Astrocyte of the spinal cord (primary cell): ENCODE measurements at regions not wholly inside any gene's neighbourhood (a gene's known extent, or its start where the extent isn't known, plus 50 kb on each side); places are given as distances from the start of the nearest gene placed in this dataset.

Source experiments
- DNase-seq: peaks from one replicate; pipeline ENCODE4 v3.0.0; 2011; ENCODE audit warnings: low read depth, low spot score
- H3K4me3 ChIP-seq: 2 replicates; pipeline ENCODE4 v1.5.1; 2011; ENCODE audit warnings: low read depth, mild to moderate bottlenecking, low read length, moderate library complexity
- in situ Hi-C: cut with HindIII; loops from 2 replicates; pipeline ENCODE4 v1.10.0; 2017; ENCODE audit warnings: low sequenced_read_pairs
- TF ChIP-seq, protein P1 (sequence below): IDR thresholded peaks from 2 replicates; pipeline ENCODE4 v1.5.1; 2012; ENCODE audit warnings: low read depth, mild to moderate bottlenecking, low read length, inconsistent platforms

DNA sequence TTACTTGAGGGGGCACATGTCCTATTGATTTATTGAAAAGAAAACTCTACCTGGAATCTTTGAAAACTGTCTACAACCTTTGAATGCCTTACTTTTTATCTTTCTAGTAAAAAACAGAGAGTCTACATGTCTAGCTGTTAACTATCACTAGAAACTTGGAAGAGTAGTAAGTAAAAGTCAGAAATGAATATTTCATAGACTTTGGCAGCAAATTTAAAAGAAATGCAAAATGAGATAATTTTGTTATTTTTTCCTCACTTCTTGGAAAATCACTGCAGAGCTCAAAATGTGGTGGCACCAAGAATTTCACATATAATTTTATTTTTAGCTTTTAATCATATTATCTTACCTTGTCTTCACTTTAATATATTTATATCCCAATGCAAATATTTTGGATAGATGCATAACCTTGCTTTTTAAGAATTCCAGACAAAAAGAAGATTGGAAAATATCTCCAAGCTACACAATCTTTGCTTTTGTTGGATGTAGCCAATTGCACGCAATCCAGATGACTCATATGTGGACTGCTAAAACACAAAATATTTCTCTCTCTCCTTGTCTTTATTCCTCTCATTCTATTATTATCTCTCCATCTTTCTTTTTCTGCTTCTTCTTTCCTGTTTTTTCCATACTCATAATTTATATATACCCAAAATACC lies 92.2 kb upstream of the DSEL start:
- TF ChIP-seq, protein P1, sequence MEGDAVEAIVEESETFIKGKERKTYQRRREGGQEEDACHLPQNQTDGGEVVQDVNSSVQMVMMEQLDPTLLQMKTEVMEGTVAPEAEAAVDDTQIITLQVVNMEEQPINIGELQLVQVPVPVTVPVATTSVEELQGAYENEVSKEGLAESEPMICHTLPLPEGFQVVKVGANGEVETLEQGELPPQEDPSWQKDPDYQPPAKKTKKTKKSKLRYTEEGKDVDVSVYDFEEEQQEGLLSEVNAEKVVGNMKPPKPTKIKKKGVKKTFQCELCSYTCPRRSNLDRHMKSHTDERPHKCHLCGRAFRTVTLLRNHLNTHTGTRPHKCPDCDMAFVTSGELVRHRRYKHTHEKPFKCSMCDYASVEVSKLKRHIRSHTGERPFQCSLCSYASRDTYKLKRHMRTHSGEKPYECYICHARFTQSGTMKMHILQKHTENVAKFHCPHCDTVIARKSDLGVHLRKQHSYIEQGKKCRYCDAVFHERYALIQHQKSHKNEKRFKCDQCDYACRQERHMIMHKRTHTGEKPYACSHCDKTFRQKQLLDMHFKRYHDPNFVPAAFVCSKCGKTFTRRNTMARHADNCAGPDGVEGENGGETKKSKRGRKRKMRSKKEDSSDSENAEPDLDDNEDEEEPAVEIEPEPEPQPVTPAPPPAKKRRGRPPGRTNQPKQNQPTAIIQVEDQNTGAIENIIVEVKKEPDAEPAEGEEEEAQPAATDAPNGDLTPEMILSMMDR: no peak
- DNase-seq: peak; percentile 54
- no peak overlapping the region for H3K4me3 ChIP-seq
- in situ Hi-C loops: no loop called here

DNA sequence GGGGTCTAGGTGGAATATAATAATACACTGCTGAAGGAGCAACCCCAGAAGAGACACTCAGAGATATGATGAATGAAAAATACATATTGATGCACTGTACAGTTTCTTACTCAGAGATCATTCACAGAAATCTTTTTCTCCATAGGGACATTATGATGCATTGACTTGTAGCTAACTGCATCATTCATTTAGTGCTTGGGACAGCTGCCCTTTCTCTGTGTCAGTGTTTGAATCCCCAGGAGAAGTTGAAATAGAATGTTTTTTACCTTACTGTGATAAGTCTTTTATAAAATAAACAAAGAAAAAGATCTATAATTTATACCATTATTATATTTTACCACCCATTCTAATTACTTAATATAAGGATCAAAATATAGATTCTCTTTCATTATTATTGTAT lies 91.7 kb upstream of the DSEL start:
- no peak for DNase-seq
- TF ChIP-seq, protein P1: no peak
- no peak overlapping the region for H3K4me3 ChIP-seq
- in situ Hi-C loops: no loop called here

DNA sequence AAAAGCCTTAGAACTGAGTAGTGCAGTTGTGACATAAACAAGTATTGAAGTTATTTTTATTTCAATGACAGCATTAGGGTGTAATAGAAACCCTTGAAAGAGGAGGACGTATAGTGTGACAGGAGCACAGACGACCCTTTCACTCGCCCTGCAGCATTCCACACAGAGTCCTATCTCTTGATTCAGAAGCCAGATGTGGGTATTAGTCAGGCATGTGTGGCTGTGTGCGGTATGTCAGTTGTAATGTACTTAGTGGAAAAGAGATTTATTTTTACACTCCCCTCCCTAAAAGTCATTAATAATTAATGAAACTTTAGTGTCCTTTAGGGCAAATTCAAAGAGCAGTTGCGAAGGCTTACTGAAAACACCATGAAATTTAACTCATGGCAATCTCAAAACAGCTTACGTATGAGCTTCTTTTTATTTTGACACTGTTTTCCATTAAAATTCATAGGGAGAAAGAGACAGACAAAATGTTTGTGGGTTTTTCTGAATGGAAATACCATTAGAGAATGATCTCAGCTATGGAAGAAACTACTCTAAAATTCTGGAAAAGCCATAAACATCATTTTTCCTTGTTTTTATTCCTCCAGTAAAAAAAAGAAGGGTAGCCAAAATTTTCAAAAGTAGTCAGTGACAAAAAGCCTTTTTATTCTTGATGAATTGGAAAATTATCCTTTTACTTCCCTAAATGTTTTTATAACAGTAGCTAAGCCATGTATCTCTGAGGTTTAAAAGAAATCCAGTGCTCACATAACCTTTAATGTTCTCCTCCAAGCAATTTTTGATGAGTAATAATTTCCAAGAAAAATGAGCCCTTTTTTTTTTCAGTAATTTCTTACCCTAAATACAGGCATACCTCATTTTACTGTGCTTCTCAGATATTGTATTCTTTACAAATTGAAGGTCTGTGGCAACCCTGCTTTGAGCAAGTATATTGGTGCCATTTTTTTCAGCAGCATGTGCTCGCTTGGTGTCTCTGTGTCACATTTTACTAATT lies 84.0 kb upstream of the DSEL start:
- DNase-seq: peak; percentile 69
- TF ChIP-seq, protein P1: no peak
- no peak overlapping the region for H3K4me3 ChIP-seq
- in situ Hi-C loops: no loop called here

DNA sequence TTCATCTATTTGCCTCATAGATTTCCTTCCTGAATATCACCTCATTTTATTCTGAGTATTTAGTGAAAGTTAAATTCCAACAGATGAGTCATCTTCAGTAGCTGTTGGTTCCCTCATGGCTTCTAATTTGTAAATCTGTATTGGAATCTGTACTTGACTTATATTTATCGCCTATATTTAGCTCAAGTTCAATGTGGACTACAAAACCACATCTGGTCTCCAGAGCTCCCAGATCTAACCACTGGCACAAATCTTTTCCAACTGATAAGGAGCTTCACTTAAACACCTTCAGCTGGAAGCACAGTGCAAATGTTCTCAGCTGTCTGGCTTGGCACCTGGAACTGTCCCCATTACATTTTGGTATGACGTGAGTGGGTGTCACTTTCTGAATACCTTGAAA lies 82.8 kb upstream of the DSEL start:
- in situ Hi-C loops: no loop called here

DNA sequence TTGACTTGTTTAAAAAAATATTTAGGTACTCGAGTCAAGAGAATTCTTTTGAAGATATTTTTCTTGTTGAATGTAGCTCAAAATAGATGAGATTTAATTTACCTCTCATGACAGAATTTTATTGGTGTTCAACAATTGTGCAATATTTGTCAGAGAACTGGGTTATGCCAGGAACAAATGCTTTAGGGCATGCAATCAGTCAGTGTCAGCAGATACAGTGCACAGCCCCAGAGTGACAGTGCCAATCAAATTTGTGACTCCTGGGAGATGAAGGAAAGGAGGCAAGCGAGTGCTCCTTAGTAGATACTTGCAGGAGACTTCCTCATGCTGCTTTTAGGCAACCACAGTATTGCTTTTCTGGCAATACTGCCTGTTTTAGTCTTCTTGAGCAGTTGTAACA lies 81.2 kb upstream of the DSEL start:
- in situ Hi-C loops: no loop called here
- TF ChIP-seq, protein P1: no peak
- no peak overlapping the region for H3K4me3 ChIP-seq
- no peak for DNase-seq

More for the DNA sequence above, 82.8 kb upstream of the DSEL start:
- TF ChIP-seq, protein P1: no peak
- peak; percentile 43 for DNase-seq
- no peak overlapping the region for H3K4me3 ChIP-seq

DNA sequence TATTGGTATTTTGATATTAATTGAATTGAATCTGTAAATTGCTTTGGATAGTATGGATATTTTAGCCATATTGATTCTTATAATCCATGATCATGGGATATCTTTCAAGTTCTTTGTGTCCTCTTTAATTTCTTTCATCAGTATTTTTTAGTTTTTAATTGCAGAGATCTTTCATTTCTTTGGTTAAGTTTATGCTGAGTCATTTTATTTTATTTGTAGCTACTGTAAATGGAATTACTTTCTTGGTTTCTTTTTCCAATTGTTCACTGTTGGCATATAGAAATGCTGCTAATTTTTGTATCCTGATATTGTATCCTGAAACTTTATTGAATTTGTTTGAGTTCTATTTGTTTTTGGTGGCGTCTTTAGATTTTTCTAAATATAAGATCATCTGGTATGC lies 79.5 kb upstream of the DSEL start:
- no peak overlapping the region for H3K4me3 ChIP-seq
- in situ Hi-C loops: no loop called here
- TF ChIP-seq, protein P1: no peak
- DNase-seq: no peak
